CD4-positive, CD25-positive, alpha-beta regulatory T cell (primary cell): ENCODE measurements at regions not wholly inside any gene's neighbourhood (a gene's known extent, or its start where the extent isn't known, plus 50 kb on each side); places are given as distances from the start of the nearest gene placed in this dataset.

Experiments
- ATAC-seq, 2 donors: fragments of 150-1000 bp; cut with Tn5 transposase; one replicate each; pipeline ENCODE4 v1.10.0; 2021; ENCODE audit warnings: low read depth in 2 of 2, moderate number of reproducible peaks in 2 of 2, moderate library complexity in 1 of 2
- DNase-seq, 3 donors: peaks; one replicate each; pipeline versions ENCODE4 v3.0.0 to v3.0.0-alpha.2; 2012 to 2022; ENCODE audit warnings: mixed read lengths in 1 of 3
- H3K27ac ChIP-seq: one replicate; pipeline ENCODE4 v1.7.0; 2013; ENCODE audit warnings: mild to moderate bottlenecking, low read length; ENCODE audit not compliant: insufficient read depth, poor library complexity, severe bottlenecking
- H3K27me3 ChIP-seq: one replicate; pipeline ENCODE4 v1.7.0; 2013; ENCODE audit warnings: low read length; ENCODE audit not compliant: control insufficient read depth, insufficient read depth
- H3K36me3 ChIP-seq: one replicate; pipeline ENCODE4 v1.7.0; 2013; ENCODE audit warnings: mild to moderate bottlenecking, low read length, moderate library complexity; ENCODE audit not compliant: control insufficient read depth, insufficient read depth
- H3K4me1 ChIP-seq: 2 replicates; pipeline ENCODE4 v1.7.0; 2013; ENCODE audit warnings: mild to moderate bottlenecking, low read length; ENCODE audit not compliant: insufficient read depth, control insufficient read depth, poor library complexity, severe bottlenecking
- H3K4me3 ChIP-seq: one replicate; pipeline ENCODE4 v1.7.0; 2013; ENCODE audit warnings: low read depth, mild to moderate bottlenecking, low read length, moderate library complexity
- H3K9me3 ChIP-seq, 2 experiments: 1 replicate in 1 of 2; 2 replicates in 1 of 2; pipeline ENCODE4 v1.7.0; 2013; ENCODE audit warnings: low read length in 2 of 2, mild to moderate bottlenecking in 1 of 2, moderate library complexity in 1 of 2; ENCODE audit not compliant: control insufficient read depth in 2 of 2
- H3K27ac Mint-ChIP-seq, 3 donors: one replicate each; pipeline ENCODE4 v1.8.0; 2020 to 2022; ENCODE audit warnings: mild to moderate bottlenecking in 3 of 3, mixed read lengths in 3 of 3, moderate library complexity in 2 of 3
- H3K27me3 Mint-ChIP-seq: one replicate; pipeline ENCODE4 v1.8.0; 2022; ENCODE audit warnings: mild to moderate bottlenecking, mixed read lengths
- H3K36me3 Mint-ChIP-seq: one replicate; pipeline ENCODE4 v1.8.0; 2020; ENCODE audit warnings: mixed read lengths
- H3K4me1 Mint-ChIP-seq, 4 donors: one replicate each; pipeline ENCODE4 v1.8.0; 2020 to 2022; ENCODE audit warnings: mixed read lengths in 4 of 4, mild to moderate bottlenecking in 1 of 4
- H3K4me3 Mint-ChIP-seq, 4 donors: one replicate each; pipeline ENCODE4 v1.8.0; 2020 to 2022; ENCODE audit warnings: mild to moderate bottlenecking in 4 of 4, mixed read lengths in 4 of 4, moderate library complexity in 3 of 4
- H3K9me3 Mint-ChIP-seq, 7 donors: one replicate each; pipeline ENCODE4 v1.8.0; 2020 to 2022; ENCODE audit warnings: mixed read lengths in 7 of 7, mild to moderate bottlenecking in 3 of 7, moderate library complexity in 2 of 7

DNA sequence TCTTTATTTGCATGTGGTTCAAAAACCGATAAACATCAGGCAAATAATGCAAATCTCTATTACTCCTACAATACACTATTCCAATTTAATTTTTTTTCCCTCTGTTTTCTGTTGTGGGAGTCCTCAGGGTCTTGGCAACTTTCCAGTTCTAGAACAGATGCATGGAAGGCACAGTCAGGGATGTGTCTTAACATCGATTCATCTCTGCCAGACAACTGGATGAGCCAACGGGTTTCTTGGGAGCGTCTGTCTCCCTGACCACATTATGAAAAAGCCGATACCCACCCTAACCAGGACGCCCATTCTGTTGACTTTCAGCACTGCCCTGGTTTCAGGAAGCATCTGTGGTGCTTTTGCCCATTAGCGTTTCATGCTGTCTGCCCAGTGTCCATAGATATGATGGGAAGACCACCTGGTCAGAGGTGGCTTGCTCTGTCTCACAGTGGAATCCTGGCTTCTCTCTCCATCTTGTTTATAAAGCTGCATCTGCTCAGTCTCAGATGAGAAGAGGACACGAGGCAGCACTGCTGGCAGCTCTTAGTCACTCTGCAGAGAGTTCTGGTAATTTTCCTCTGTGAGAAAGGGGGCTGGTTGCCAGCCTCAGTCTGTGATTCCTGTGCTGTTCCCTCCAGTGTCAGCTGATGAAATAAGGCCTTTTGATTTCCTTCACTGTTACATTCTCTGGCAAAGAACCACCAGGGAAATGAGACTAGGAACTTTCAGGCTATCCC lies 57.9 kb upstream of the KCNE4 start:
- Histone ChIP-seq H3K27me3 (no peaks in the 10 kb centered on the region), H3K9me3 (no peaks in the 10 kb centered on the region), H3K4me1 (no peaks in the 10 kb centered on the region), H3K36me3 (no peaks in the 10 kb centered on the region), H3K27ac (no peak overlapping the region), H3K4me3 (no peak overlapping the region)
- no peak overlapping the region for H3K27ac Mint-ChIP-seq
- no peaks in the 10 kb centered on the region for H3K4me1 Mint-ChIP-seq
- no peak overlapping the region for H3K4me3 Mint-ChIP-seq
- H3K36me3 Mint-ChIP-seq: no peaks in the 10 kb centered on the region
- H3K27me3 Mint-ChIP-seq: no peaks in the 10 kb centered on the region
- ATAC-seq (no peak), DNase-seq (no peak)
- H3K9me3 Mint-ChIP-seq: peaks cover 0 to 9% (median 0%) of the 10 kb centered on the region in 7 donors

GRCh38 chr2:222998459-222998858 lies 53.5 kb upstream of the KCNE4 start:
- Mint-ChIP-seq H3K4me3 (no peak overlapping the region), H3K27ac (peak overlapping the region in 1 of 3 donors; percentile 57), H3K4me1 (no peaks in the 10 kb centered on the region), H3K36me3 (no peaks in the 10 kb centered on the region), H3K27me3 (peaks cover 8% of the 10 kb centered on the region), H3K9me3 (peaks cover 0 to 9% (median 0%) of the 10 kb centered on the region in 7 donors)
- ATAC-seq: no peak
- no peak for DNase-seq
- H3K4me3 ChIP-seq: no peak overlapping the region
- no peaks in the 10 kb centered on the region for H3K9me3 ChIP-seq
- no peaks in the 10 kb centered on the region for H3K27me3 ChIP-seq
- no peaks in the 10 kb centered on the region for H3K36me3 ChIP-seq
- no peaks in the 10 kb centered on the region for H3K4me1 ChIP-seq
- no peak overlapping the region for H3K27ac ChIP-seq

GRCh38 chr2:223000872-223001796 lies 50.9 kb upstream of the KCNE4 start:
- no peaks in the 10 kb centered on the region for H3K27me3 ChIP-seq
- Mint-ChIP-seq H3K9me3 (peaks cover 0 to 4% (median 0%) of the 10 kb centered on the region in 7 donors), H3K36me3 (no peaks in the 10 kb centered on the region), H3K27ac (peak overlapping the region in 1 of 3 donors; percentile 22), H3K27me3 (peaks cover 13% of the 10 kb centered on the region), H3K4me3 (no peak overlapping the region), H3K4me1 (no peaks in the 10 kb centered on the region)
- ATAC-seq: no peak
- H3K27ac ChIP-seq: no peak overlapping the region
- H3K4me1 ChIP-seq: no peaks in the 10 kb centered on the region
- no peaks in the 10 kb centered on the region for H3K36me3 ChIP-seq
- no peak for DNase-seq
- H3K4me3 ChIP-seq: no peak overlapping the region
- no peaks in the 10 kb centered on the region for H3K9me3 ChIP-seq

GRCh38 chr2:223001797-223002175 lies 50.2 kb upstream of the KCNE4 start:
- no peak for DNase-seq
- H3K9me3 ChIP-seq: no peaks in the 10 kb centered on the region
- peaks cover 13% of the 10 kb centered on the region for H3K27me3 Mint-ChIP-seq

More at GRCh38 chr2:223001797-223002175, 50.2 kb upstream of the KCNE4 start:
- no peak for ATAC-seq
- peaks cover 0 to 7% (median 0%) of the 10 kb centered on the region in 7 donors for H3K9me3 Mint-ChIP-seq
- Histone ChIP-seq H3K27me3 (no peaks in the 10 kb centered on the region), H3K4me3 (no peak overlapping the region), H3K4me1 (no peaks in the 10 kb centered on the region), H3K36me3 (no peaks in the 10 kb centered on the region), H3K27ac (no peak overlapping the region)
- no peaks in the 10 kb centered on the region for H3K36me3 Mint-ChIP-seq
- H3K4me1 Mint-ChIP-seq: no peaks in the 10 kb centered on the region
- peak overlapping the region in 1 of 3 donors; percentile 22 for H3K27ac Mint-ChIP-seq
- H3K4me3 Mint-ChIP-seq: no peak overlapping the region
